ENCODE measurements at regions not wholly inside any gene's neighbourhood (a gene's known extent, or its start where the extent isn't known, plus 50 kb on each side); places are given as distances from the start of the nearest gene placed in this dataset.

- Histone ChIP-seq H3K9me3 (ENCODE audit: control extremely low read depth in 1 of 3, control insufficient read depth in 2 of 3, insufficient read depth in 1 of 3, low read length in 2 of 3) (peaks cover 0 to 14% (median 0%) of the 10 kb centered on the region in 3 donors), H2AFZ (ENCODE audit: insufficient read depth, low read depth, low read length, poor library complexity, severe bottlenecking) (no peak overlapping the region), H3K4me3 (ENCODE audit: control extremely low read depth in 1 of 5, extremely low read depth in 1 of 5, insufficient read depth in 1 of 5, low read depth in 2 of 5, low read length in 4 of 5) (no peak overlapping the region), H3K4me1 (ENCODE audit: control insufficient read depth in 2 of 2, insufficient read depth in 2 of 2, low read length in 2 of 2) (no peaks in the 10 kb centered on the region), H3K36me3 (replicated peaks in 1 of 2; ENCODE audit: control extremely low read depth in 1 of 2, control insufficient read depth in 1 of 2, extremely low read depth in 1 of 2, insufficient read depth in 2 of 2, low read length in 1 of 2) (no peaks in the 10 kb centered on the region), H3K4me2 (replicated peaks; ENCODE audit: low read depth, low read length, poor library complexity, severe bottlenecking) (no peak overlapping the region), H3K9ac (ENCODE audit: low read length) (no peak overlapping the region), H3K79me2 (ENCODE audit: control insufficient read depth, insufficient read depth, low read length) (no peaks in the 10 kb centered on the region), H3K27me3 (replicated peaks in 1 of 4; ENCODE audit: control extremely low read depth in 1 of 4, control insufficient read depth in 3 of 4, insufficient read depth in 4 of 4, low read length in 3 of 4) (no peaks in the 10 kb centered on the region), H4K20me1 (ENCODE audit: control insufficient read depth, insufficient read depth, low read length, poor library complexity, severe bottlenecking) (no peaks in the 10 kb centered on the region), H3K27ac (ENCODE audit: low read length in 2 of 2) (no peak overlapping the region)
- ATAC-seq (ENCODE audit: low read depth) (no peak), DNase-seq (no peak)
- Mint-ChIP-seq H3K9me3 (ENCODE audit: insufficient read depth) (no peaks in the 10 kb centered on the region), H3K4me3 (no peak overlapping the region), H3K27me3 (no peaks in the 10 kb centered on the region), H3K27ac (no peak overlapping the region), H3K4me1 (no peaks in the 10 kb centered on the region)
- TF ChIP-seq EZH2 (IDR thresholded peaks at IDR 0.05; ENCODE audit: borderline replicate concordance, insufficient read depth, low read depth, low read length, poor library complexity, severe bottlenecking) (no peak), CTCF (IDR thresholded peaks at IDR 0.05) (no peak)
- ChIA-PET POLR2A (no interaction called here), CTCF (no interaction called here)
- 94% methylated on average over 19 of the region's 21 CpGs for WGBS (ENCODE audit: insufficient coverage)
- intact Hi-C loops (cut with micrococcal nuclease): no loop called here
These were observed 511.7 kb upstream of the CDIN1 start for GRCh38 chr15:36067483-36068274.

DNA sequence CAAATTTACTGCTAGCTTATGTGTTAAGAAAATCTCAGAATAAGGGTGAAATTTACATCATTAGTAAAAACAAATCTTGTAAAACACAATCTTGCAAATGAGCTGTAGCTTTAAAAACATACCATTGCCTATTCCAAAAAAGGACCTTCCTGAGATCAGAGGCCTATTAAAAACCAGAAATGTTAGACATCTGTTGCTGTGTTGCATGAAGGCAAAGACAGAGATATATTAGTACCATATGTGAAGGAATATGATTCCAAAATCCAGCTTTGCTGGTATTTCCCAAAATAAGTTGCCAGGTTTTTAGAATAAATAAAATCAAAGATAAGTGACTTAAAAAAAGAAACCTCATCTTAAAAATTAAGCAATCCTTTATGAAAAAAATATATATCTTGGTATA, 504.1 kb upstream of the CDIN1 start:
- Histone ChIP-seq H3K4me3 (ENCODE audit: control extremely low read depth in 1 of 5, extremely low read depth in 1 of 5, insufficient read depth in 1 of 5, low read depth in 2 of 5, low read length in 4 of 5) (no peak overlapping the region), H3K79me2 (ENCODE audit: control insufficient read depth, insufficient read depth, low read length) (no peaks in the 10 kb centered on the region), H2AFZ (ENCODE audit: insufficient read depth, low read depth, low read length, poor library complexity, severe bottlenecking) (no peak overlapping the region), H3K27me3 (replicated peaks in 1 of 4; ENCODE audit: control extremely low read depth in 1 of 4, control insufficient read depth in 3 of 4, insufficient read depth in 4 of 4, low read length in 3 of 4) (no peaks in the 10 kb centered on the region), H4K20me1 (ENCODE audit: control insufficient read depth, insufficient read depth, low read length, poor library complexity, severe bottlenecking) (no peaks in the 10 kb centered on the region), H3K9me3 (ENCODE audit: control extremely low read depth in 1 of 3, control insufficient read depth in 2 of 3, insufficient read depth in 1 of 3, low read length in 2 of 3) (peaks cover 0 to under 1% (median 0%) of the 10 kb centered on the region in 3 donors), H3K4me1 (ENCODE audit: control insufficient read depth in 2 of 2, insufficient read depth in 2 of 2, low read length in 2 of 2) (no peaks in the 10 kb centered on the region), H3K27ac (ENCODE audit: low read length in 2 of 2) (no peak overlapping the region), H3K4me2 (replicated peaks; ENCODE audit: low read depth, low read length, poor library complexity, severe bottlenecking) (no peak overlapping the region), H3K9ac (ENCODE audit: low read length) (no peak overlapping the region), H3K36me3 (replicated peaks in 1 of 2; ENCODE audit: control extremely low read depth in 1 of 2, control insufficient read depth in 1 of 2, extremely low read depth in 1 of 2, insufficient read depth in 2 of 2, low read length in 1 of 2) (no peaks in the 10 kb centered on the region)
- Mint-ChIP-seq H3K4me1 (no peaks in the 10 kb centered on the region), H3K4me3 (no peak overlapping the region), H3K27ac (no peak overlapping the region), H3K27me3 (no peaks in the 10 kb centered on the region), H3K9me3 (ENCODE audit: insufficient read depth) (peaks cover 6% of the 10 kb centered on the region)
- intact Hi-C loops (cut with micrococcal nuclease): no loop called here
- ATAC-seq (ENCODE audit: low read depth): no peak
- TF ChIP-seq CTCF (IDR thresholded peaks at IDR 0.05) (no peak), EZH2 (IDR thresholded peaks at IDR 0.05; ENCODE audit: borderline replicate concordance, insufficient read depth, low read depth, low read length, poor library complexity, severe bottlenecking) (no peak)
- no peak for DNase-seq
- ChIA-PET POLR2A (no interaction called here), CTCF (no interaction called here)
